NCI-H128 (cell line): ENCODE measurements at regions not wholly inside any gene's neighbourhood (a gene's known extent, or its start where the extent isn't known, plus 50 kb on each side); places are given as distances from the start of the nearest gene placed in this dataset.
"Not testable (repeated sequence)": the region's sequence is repeated elsewhere in the genome, so short reads cannot be mapped to it uniquely, and the experiment has no call there.

ENCODE experiments used
- DNase-seq: peaks from one replicate; lab custom pipeline; 2025; ENCODE audit not compliant: unreplicated experiment; lab: John Stamatoyannopoulos, UW

DNA sequence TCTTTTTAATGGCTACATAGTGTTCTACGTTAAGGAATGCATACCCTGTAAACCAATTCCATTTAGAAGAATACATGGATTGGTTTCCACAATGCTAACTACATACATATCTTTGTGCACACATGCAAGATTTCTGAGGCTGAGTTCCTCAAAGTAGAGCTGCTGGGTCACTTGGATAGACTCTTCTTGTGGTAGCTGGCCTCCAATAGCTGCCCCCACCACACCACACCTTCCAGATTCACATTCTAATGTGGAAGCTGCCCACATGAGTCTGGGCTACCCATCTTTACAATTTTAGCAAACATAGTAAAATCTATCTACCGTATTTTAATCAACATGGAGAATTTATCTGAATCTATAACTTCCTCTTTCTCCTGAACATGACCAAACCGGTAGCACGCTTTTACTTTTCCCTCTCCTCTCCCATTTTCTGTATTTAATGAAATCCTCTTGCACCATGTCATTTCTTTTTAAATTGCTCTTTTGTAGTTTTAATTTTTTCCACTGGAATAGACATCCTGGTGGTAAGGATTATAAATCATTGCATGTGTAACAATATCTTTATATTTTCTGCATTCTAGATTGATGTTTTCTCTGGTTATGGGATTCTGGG, 74.7 kb upstream of the CITED2 start:
- no peak for DNase-seq

DNA sequence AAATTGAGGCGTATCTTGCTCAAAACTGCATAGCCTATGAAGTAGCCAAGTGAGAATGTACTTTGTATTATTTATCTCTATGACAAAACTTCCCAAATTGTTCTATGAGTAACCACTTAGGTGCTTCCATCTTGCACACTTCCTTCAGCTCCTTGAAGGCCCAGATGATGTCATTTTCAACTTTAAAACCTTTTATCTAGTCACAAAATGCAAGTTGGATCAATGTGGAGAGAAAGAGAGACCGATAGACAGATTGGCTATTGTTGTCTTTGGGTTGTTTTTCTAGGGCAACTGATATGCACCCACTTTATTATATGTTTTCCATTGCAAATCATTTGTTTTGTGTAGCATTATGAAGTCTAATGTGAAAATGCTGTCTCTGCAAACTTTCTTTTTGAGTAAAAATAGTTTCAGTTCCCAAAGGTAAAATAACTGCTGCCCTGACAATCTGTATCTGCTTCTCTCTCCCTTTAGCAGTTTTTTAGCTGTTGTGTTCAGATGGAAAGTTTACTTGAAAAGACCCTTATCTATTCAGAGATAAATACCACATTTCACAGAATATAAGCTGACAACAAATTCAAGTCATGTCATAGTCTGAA, 73.7 kb upstream of the CITED2 start:
- DNase-seq = no peak

DNA sequence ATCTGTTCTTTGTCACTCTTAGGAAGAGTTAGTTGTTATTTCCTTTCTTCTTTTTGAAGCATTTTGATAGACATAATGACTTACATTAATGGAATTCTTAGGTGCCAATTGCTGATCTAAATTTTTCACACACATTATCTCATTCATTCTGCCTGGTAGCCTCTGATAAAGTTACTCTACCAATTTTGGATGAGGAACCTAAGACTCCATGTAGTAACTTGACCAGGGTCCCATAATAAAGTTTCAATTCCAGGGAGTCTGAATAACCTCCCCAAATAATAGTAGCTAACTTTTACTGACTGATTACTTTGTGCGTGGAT, 73.2 kb upstream of the CITED2 start:
- DNase-seq = no peak

DNA sequence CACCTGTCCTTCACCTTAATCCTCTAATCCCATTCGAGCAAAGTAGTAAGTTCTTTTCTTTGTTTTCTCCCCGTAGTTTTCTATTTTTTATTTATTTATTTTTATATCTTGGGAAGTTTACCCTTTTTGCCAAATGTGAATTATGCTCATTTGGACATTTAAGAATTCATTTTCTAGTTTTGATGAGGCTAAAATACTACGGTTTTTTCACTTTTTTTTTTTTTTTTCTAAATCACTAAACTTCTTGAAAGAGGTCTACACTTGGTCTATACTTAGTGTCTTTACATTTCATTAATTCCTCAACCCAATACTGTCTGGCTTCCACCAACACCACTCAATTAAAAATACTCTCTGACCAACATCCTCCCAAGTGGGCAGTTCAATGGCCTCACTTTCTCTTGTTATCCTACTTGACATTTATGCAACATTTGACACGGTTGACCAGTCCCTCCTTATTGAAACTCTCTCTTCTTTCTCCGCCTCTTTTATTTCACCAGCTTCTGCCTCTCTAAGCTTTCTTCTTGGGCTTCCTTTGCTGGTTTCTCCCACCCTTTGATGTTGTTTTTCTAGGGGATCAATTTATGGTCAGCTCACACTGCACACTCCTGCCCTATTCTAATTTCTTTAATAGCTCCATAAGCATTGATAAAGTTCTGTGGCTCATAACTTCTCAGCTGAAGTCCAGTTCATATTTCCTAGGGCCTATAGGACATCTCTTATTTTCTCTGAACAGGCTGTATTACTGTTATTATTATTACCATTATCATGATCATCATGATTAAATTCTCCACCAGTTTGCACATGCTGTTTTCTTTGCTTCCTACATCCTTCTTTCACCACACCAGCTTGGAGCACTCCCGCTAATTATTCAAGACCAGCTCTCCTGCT, 72.6 kb upstream of the CITED2 start:
- DNase-seq = no peak

DNA sequence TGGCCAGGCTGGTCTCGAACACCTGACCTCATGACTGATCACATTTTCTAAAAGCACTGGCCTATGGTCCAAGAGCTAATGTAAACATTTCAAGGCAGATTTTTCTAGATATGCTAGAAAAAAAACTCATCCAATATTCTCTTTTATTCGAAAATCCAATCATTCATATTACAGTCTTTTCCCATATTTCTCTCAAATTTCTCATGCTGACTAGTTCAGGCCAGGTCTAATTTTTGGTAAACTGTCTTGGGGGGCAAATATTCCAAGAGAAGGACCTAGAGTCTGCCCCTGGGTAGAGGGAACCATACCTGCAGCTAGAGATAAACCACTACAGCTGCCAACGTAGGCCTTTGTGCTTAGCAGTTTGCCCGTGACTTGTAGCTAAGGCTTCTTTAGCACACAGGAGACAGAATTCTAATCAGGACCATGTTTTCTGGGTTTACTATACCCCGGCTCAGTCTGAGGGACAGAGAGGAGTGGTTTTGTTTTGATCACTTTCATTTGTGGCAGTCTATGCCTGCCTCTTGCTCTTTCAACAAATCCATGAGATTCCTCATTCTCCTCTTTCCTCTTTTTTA, 71.8 kb upstream of the CITED2 start:
- DNase-seq = no peak

DNA sequence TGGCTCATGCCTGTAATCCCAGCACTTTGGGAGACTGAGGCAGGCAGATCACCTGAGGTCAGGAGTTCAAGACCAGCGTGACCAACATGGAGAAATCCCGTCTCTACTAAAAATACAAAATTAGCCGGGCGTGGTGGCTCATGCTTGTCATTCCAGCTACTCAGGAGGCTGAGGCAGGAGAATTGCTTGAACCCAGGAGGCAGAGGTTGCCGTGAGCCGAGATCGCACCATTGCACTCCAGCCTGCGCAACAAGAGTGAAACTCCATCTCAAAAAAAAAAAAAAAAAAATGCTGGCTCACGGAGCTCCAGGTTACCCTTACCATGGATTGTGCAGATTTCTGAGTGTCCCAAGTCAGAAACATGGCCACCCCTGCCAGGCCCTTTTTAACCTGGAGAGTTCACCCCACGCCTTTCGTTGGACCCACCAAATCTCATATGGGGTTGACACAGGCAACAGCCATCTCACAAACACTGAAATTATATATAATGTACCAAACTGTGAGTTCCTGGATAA, 69.9 kb upstream of the CITED2 start:
- DNase-seq = not testable (repeated sequence)

DNA sequence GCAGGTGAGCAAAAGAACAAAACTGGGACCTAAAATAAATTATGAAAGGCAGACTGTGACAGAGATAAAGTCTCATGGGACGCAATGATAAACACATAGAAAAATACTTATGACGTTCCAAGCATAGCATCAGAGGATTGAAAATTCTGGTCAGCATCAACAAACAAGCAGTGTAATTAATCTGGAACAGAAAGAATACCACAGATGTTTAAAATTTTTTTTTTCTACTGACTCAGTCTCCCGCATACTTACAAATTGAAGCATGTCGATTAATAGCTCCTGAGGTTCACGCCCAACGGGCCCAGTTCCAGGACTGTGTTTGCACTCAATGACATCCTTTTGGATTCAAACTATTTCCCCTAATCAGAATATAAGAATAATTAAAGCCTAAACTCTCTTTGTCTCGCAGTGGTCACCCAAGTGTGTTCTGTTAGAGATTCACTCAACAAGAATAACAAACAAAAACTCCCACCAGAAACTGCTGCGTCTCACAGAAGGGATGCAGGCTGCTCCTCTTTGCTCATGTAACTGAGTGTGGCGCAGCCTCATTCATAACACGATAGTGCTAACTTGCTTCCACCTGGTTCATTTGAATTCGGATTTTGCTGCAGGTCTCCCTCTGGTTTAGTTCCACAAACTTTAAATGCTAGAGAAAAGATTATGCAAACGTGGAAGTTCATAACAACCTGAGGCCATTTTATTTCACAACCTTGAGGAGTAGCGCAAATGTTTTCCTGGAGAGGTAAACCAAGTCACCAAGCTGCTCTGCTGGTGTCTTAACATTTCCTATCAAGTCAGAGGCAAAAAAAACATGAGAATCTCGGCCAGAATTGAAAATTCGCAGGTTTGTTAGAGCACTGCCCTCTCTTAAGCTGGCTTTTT, 69.0 kb upstream of the CITED2 start:
- DNase-seq = no peak

DNA sequence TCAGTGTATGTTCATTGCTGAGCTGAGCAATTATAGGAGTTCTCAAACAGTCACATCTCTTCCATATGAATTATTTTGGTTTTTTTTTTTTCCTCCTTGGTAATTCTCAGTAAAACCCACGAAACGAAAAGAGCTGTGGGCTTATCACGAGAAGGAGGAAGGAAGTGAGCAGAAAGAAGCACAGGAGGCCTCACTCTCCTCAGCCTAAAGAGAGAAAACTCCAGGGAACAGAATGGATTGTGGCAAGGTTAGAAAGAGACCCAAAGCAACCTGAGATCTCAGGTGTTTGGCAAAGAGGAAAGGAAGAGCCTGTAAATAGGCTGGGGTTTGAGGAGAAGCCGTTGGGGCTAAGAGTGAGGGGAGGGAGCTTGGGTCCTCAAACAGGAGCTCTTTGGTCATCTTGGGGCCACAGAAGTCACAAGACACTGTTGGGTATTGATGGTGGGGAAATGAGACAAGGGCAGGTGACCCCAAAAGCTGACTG, 67.8 kb upstream of the CITED2 start:
- no peak for DNase-seq

DNA sequence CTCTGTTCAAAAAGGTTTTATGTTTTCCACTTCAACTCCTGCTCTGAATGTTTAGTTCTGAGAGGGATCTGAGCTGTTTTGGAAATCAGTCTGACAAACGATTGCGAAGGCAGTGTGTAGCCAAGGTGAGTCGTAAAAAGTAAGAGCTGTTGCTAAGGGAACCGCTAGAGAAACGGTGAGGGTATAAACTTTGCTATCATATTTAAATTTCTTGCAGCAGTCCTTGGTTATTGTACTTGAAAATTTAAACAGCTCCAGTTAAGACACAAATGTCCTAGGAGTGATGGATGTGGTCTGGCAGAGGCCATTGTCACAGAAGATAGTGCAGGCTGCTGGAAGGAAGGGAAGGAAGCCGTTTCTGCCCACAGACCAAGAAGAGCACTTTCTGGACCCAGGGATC, 64.9 kb upstream of the CITED2 start:
- no peak for DNase-seq

DNA sequence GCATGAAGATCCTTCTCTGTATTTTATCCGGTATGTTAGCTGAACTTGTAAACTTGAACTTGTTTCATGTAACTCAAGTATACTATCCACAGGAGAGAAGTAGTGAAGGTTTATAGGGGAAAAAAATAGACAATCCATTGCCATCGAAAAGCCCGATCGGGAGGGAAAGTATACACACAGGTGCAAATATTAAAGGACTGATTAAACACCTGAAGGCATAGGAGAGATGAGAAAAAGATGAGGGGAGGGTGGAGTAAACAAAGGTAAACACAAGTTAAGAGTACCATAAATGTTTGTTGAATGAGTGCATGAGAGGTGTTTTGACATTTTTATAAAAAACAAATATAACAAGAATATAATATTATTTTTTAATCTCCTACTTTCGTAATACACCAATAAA, 64.3 kb upstream of the CITED2 start:
- DNase-seq = no peak

DNA sequence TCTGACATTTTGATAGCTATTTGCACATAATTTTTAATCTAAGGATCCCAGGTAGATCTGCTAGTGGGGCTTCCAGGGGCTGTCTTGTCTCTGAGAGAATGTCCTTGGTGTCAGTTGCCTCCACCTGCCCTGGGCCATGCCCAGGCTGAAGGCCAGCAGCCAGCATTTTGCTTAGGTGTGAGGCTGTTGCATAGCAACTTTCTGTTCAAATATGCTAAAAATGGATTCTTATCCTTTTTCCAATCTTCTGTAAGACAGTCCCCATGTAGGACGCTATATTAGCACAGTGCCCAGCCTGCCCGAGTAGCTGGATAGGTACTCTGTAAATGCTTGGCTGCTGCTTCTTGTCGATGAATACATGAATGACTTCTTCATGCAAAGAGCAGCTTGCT, 62.5 kb upstream of the CITED2 start:
- DNase-seq = no peak

DNA sequence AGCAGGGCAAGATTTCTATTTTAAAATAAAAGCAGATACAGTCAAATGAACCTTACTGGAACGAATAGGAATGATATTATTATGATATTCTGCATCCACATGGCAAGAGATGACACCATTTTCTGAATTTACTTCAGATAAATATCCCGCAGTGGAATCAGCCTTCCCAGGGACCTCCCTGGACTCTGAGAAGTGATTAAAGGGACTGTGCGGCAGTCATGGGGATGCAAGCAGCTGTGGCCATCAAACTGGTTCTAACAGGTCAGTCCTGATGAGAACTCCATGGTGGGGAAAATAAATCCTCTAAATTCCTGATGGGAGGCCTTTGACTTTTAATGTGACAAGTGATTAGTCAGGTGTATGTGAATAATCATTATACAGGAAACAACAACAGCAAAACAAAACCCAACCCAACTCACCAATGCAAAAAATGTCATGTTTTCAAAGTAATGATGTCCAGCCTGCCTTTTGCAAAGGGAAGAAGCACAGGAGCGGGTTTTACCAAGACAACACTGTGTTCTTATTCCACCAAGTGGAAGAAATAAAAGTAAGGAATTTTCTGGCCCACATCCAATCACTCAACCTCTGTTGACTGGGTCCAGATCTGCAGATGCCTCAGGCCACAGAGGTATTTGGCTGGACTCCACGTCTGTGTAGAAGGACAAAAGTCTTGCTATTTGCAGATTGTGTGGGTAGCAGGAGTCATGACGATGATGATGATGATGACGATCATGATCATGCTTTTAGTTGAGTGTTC, 61.9 kb upstream of the CITED2 start:
- DNase-seq = no peak

DNA sequence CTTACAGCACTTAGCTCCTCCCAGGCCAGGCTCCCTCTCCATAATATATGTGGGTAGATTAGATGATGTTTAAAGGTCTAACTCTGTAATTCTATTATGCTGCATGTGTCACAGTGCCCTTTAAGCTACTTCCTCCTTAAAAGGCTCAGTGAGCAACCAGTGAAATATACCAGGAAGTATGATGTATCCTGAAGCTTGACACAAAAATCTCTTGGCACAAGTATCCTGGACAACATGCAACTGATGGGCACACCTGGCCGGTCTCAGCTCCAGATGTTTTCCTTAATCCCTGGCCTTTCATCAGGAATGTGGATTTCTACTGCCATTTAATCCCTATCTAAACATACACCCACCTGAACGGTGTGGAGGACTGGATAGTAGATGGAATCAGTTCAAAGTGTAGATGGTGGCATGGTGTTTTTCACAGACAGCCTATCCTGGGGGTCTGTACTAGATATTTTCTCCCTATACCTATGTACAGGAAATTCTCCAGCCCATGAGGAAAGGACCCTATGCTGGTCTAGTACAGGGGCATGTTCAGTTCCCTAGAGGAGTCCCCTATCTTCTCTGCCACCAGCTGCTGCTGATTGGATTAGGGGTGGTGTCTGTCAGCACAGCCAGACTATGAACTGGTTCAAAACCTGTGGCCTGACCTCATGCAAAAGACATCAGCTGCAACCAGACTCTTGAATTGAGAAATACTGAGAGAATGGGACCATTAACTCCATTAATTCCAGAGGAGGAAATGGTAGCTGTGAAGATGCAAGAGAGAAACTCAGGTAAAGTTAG, 59.4 kb upstream of the CITED2 start:
- no peak for DNase-seq

DNA sequence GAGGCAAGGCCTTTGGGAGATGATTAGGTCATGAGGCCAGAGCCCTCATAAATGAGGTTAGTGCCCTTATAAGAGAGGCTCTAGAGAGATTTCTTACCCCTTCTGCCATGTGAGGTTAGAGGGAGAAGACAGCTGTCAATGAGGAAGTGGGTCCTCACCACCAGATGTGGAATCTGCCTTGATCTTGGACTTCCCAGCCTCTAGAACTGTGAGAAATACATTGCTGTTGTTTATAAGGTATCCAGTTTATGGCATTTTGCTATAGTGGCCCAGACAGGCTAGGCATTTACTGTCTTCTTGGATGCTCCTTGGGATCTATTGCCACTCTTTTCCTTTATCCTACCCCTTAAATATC, 57.1 kb upstream of the CITED2 start:
- DNase-seq = no peak

DNA sequence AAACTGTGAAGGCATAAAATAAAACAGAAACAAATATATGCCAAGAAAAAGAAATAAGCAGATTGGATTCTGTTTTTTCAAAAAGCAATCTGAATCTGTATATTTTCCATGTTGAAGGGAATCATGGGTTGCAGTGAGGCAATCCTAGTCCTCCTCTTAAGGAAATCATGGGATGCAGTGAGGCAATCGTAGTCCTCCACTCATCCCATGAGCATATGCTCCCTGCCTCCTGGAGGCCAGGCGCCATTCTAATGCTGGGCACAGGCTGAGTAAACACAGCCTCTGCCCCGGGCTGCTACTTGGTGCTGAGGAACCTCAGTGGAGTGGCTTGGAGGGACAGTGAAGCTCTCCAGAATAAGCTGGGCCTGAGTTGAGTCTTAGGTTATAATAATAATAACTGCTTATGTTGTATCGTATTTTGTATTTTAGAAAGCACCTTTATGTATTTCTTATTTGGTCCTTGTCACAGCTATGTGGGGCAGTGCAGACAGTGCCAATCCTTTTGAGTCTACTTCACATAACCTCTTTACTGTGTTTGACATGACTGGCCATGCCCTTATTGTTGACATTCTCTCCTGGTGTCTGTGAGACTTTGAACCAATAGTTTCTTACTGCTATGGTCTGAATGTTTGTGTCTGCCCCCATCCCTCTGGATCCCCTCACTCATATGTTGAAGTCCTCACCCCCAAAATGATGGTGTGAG, 56.6 kb upstream of the CITED2 start:
- no peak for DNase-seq

DNA sequence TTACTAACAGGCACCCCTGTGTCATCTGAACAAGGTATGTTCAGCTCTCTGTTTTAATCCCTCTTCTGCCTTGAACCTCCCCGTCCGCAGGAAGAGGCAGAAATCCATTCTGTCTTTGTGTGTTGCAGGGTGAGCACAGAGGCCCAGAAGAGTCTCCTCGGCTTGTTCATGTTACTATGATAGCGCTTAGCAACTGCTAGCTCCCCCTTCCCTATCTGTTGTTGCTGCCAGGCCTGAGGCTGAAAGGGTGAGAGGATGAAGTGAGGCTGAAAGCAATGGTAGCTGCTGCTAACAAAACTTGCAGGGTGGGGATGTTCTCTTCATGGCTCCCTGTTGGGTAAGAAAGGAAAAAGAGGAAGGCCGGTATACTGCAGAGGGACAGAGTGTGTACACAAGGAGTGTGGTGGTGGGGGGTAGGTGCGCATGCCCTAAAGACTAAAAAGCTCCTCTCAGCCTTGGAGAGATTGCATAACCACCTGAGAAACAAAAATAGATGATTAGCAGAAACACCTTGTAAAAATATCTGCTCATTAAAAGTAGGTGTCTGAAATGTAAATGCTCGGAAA, 55.2 kb upstream of the CITED2 start:
- DNase-seq = no peak

DNA sequence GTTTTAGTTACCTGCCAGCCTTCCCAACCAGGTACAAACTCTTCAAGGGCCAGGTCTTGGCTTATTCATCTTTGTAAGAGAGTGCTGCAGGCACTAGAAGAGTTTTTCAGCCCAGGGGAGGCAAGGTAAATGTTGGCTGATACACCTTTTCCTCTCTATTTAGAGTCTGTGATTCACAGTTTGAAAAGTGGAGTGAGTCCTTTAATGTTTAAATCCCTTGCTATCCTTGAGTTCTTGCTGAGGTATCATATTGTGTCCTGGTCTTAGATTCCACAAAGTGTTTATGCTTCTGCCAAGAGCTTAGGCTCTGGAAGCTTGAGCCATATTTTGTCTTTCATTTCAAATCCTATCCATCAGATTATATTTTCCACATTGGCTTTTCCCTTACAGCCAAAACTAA, 52.8 kb upstream of the CITED2 start:
- DNase-seq = no peak

DNA sequence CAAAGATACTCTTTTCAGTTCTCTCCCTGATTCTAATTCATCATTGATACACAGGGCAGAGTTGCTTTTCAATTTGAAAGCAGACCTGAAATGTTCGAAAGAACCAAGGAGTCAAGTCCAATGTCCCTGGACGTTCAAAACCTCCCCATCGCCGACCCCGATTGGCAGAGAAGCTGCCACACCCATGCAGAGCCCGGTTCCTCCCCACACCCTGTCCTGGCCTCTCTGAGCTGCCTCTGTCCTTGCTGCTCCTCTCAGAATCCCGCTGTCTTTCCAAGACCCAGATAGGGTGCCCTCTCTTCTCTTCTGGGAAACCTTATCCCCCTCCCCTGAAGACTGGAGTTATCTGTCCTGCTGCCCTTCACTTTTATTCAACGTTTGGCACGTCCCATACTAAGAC, 52.3 kb upstream of the CITED2 start:
- DNase-seq = no peak
